GM13977 (cell line): ENCODE measurements at regions not wholly inside any gene's neighbourhood (a gene's known extent, or its start where the extent isn't known, plus 50 kb on each side); places are given as distances from the start of the nearest gene placed in this dataset.

Experiments
- DNase-seq: peaks from one replicate; pipeline ENCODE4 v3.0.0; 2012; ENCODE audit warnings: low spot score
- CTCF ChIP-seq: IDR thresholded peaks from 2 replicates; pipeline ENCODE4 v1.5.1; 2012; ENCODE audit warnings: mild to moderate bottlenecking, control low read depth; ENCODE audit not compliant: insufficient read depth; ENCODE audit errors: extremely low read depth, missing control alignments
- in situ Hi-C: fragments of 300-500 bp; cut with MboI; formaldehyde crosslinking; loops from one replicate; pipeline ENCODE4 v1.12.0; 2022; ENCODE audit warnings: low sequenced_read_pairs, low pct_unique_long_range_greater_than_20kb, mixed read lengths, inconsistent platforms; ENCODE audit not compliant: unreplicated experiment

- in situ Hi-C loops: no loop called here
- DNase-seq: no peak
- no peak for TF ChIP-seq CTCF
Measured at GRCh38 chr4:84327526-84327925, 171.6 kb downstream of the NKX6-1 start.

GRCh38 chr4:84325625-84326024, 173.5 kb downstream of the NKX6-1 start:
- TF ChIP-seq CTCF: no peak
- in situ Hi-C loops: no loop called here
- no peak for DNase-seq

- no peak for TF ChIP-seq CTCF
- no peak for DNase-seq
- in situ Hi-C loops: no loop called here
Measured at GRCh38 chr4:84324303-84325245, 174.5 kb downstream of the NKX6-1 start.

- no peak for TF ChIP-seq CTCF
- no peak for DNase-seq
- in situ Hi-C loops: no loop called here
Measured at GRCh38 chr4:84319124-84319523, 180.0 kb downstream of the NKX6-1 start.

GRCh38 chr4:84317513-84317912, 181.6 kb downstream of the NKX6-1 start:
- in situ Hi-C loops: no loop called here
- no peak for TF ChIP-seq CTCF
- no peak for DNase-seq

GRCh38 chr4:84312426-84313012, 186.6 kb downstream of the NKX6-1 start:
- in situ Hi-C loops: no loop called here
- no peak for DNase-seq
- TF ChIP-seq CTCF: no peak
